ENCODE measurements at regions not wholly inside any gene's neighbourhood (a gene's known extent, or its start where the extent isn't known, plus 50 kb on each side); places are given as distances from the start of the nearest gene placed in this dataset.
"Not testable (repeated sequence)": the region's sequence is repeated elsewhere in the genome, so short reads cannot be mapped to it uniquely, and the experiment has no call there.

GRCh38 chr18:14460364-14460763 is 83.0 kb downstream of the POTEC start:
- H3K4me1 ChIP-seq (ENCODE audit: control insufficient read depth, insufficient read depth, low read length); H3K4me2 ChIP-seq (ENCODE audit: low read length); H3K9ac ChIP-seq (ENCODE audit: low read depth, low read length); H3K36me3 ChIP-seq (ENCODE audit: insufficient read depth, low read length); H3K9me3 ChIP-seq (replicated peaks; ENCODE audit: low read length); H3K4me3 ChIP-seq (ENCODE audit: low read length); H3K27me3 ChIP-seq (ENCODE audit: control insufficient read depth, insufficient read depth, low read length): not testable (repeated sequence)

- H3K4me3 ChIP-seq (ENCODE audit: low read length); H3K4me1 ChIP-seq (ENCODE audit: control insufficient read depth, insufficient read depth, low read length); H3K9me3 ChIP-seq (replicated peaks; ENCODE audit: low read length); H3K27me3 ChIP-seq (ENCODE audit: control insufficient read depth, insufficient read depth, low read length); H3K36me3 ChIP-seq (ENCODE audit: insufficient read depth, low read length); H3K4me2 ChIP-seq (ENCODE audit: low read length); H3K9ac ChIP-seq (ENCODE audit: low read depth, low read length): not testable (repeated sequence)
Measured at GRCh38 chr18:14459826-14460225, 83.6 kb downstream of the POTEC start.

- H3K9me3 ChIP-seq (replicated peaks; ENCODE audit: low read length); H3K27me3 ChIP-seq (ENCODE audit: control insufficient read depth, insufficient read depth, low read length); H3K4me3 ChIP-seq (ENCODE audit: low read length); H3K36me3 ChIP-seq (ENCODE audit: insufficient read depth, low read length); H3K4me1 ChIP-seq (ENCODE audit: control insufficient read depth, insufficient read depth, low read length); H3K9ac ChIP-seq (ENCODE audit: low read depth, low read length): not testable (repeated sequence)
- H3K4me2 ChIP-seq (ENCODE audit: low read length), result peak overlapping the region; percentile 41
Measured at GRCh38 chr18:14458009-14458945, 85.1 kb downstream of the POTEC start.

- H3K4me1 ChIP-seq (ENCODE audit: control insufficient read depth, insufficient read depth, low read length); H3K36me3 ChIP-seq (ENCODE audit: insufficient read depth, low read length); H3K27me3 ChIP-seq (ENCODE audit: control insufficient read depth, insufficient read depth, low read length); H3K9me3 ChIP-seq (replicated peaks; ENCODE audit: low read length): not testable (repeated sequence)
- Histone ChIP-seq H3K9ac (ENCODE audit: low read depth, low read length) (peak overlapping the region; percentile 30), H3K4me2 (ENCODE audit: low read length) (peak overlapping the region; percentile 58), H3K4me3 (ENCODE audit: low read length) (peak overlapping the region; percentile 61)
Measured at GRCh38 chr18:14450637-14451009, 92.8 kb downstream of the POTEC start.

GRCh38 chr18:14449995-14450636 is 93.3 kb downstream of the POTEC start:
- H3K36me3 ChIP-seq (ENCODE audit: insufficient read depth, low read length); H3K27me3 ChIP-seq (ENCODE audit: control insufficient read depth, insufficient read depth, low read length); H3K9me3 ChIP-seq (replicated peaks; ENCODE audit: low read length); H3K4me1 ChIP-seq (ENCODE audit: control insufficient read depth, insufficient read depth, low read length): not testable (repeated sequence)
- Histone ChIP-seq H3K4me2 (ENCODE audit: low read length) (peak overlapping the region; percentile 67), H3K4me3 (ENCODE audit: low read length) (peak overlapping the region; percentile 62), H3K9ac (ENCODE audit: low read depth, low read length) (peak overlapping the region; percentile 30)

GRCh38 chr18:14449062-14449461 is 94.3 kb downstream of the POTEC start:
- H3K36me3 ChIP-seq (ENCODE audit: insufficient read depth, low read length); H3K9ac ChIP-seq (ENCODE audit: low read depth, low read length); H3K27me3 ChIP-seq (ENCODE audit: control insufficient read depth, insufficient read depth, low read length); H3K9me3 ChIP-seq (replicated peaks; ENCODE audit: low read length); H3K4me2 ChIP-seq (ENCODE audit: low read length); H3K4me1 ChIP-seq (ENCODE audit: control insufficient read depth, insufficient read depth, low read length); H3K4me3 ChIP-seq (ENCODE audit: low read length): not testable (repeated sequence)

- H3K9ac ChIP-seq (ENCODE audit: low read depth, low read length); H3K27me3 ChIP-seq (ENCODE audit: control insufficient read depth, insufficient read depth, low read length); H3K4me2 ChIP-seq (ENCODE audit: low read length); H3K9me3 ChIP-seq (replicated peaks; ENCODE audit: low read length); H3K4me3 ChIP-seq (ENCODE audit: low read length); H3K4me1 ChIP-seq (ENCODE audit: control insufficient read depth, insufficient read depth, low read length); H3K36me3 ChIP-seq (ENCODE audit: insufficient read depth, low read length): not testable (repeated sequence)
Measured at GRCh38 chr18:14447715-14448114, 95.7 kb downstream of the POTEC start.

GRCh38 chr18:14435460-14435859 is 107.9 kb downstream of the POTEC start:
- not testable (repeated sequence) for H3K4me1 ChIP-seq (ENCODE audit: control insufficient read depth, insufficient read depth, low read length); H3K4me2 ChIP-seq (ENCODE audit: low read length); H3K27me3 ChIP-seq (ENCODE audit: control insufficient read depth, insufficient read depth, low read length); H3K36me3 ChIP-seq (ENCODE audit: insufficient read depth, low read length); H3K9me3 ChIP-seq (replicated peaks; ENCODE audit: low read length); H3K4me3 ChIP-seq (ENCODE audit: low read length); H3K9ac ChIP-seq (ENCODE audit: low read depth, low read length)

- H3K9ac ChIP-seq (ENCODE audit: low read depth, low read length); H3K9me3 ChIP-seq (replicated peaks; ENCODE audit: low read length); H3K4me2 ChIP-seq (ENCODE audit: low read length); H3K4me1 ChIP-seq (ENCODE audit: control insufficient read depth, insufficient read depth, low read length); H3K36me3 ChIP-seq (ENCODE audit: insufficient read depth, low read length); H3K27me3 ChIP-seq (ENCODE audit: control insufficient read depth, insufficient read depth, low read length); H3K4me3 ChIP-seq (ENCODE audit: low read length): not testable (repeated sequence)
Measured at GRCh38 chr18:14432371-14432770, 111.0 kb downstream of the POTEC start.

- Histone ChIP-seq H3K9ac (ENCODE audit: low read depth, low read length) (peak overlapping the region; percentile 45), H3K4me3 (ENCODE audit: low read length) (peak overlapping the region; percentile 75)
- H3K36me3 ChIP-seq (ENCODE audit: insufficient read depth, low read length), result not testable (repeated sequence)
Measured at GRCh38 chr18:14431031-14431521, 112.3 kb downstream of the POTEC start.

GRCh38 chr18:14415806-14416205 is 127.6 kb downstream of the POTEC start:
- H3K9me3 ChIP-seq (replicated peaks; ENCODE audit: low read length); H3K27me3 ChIP-seq (ENCODE audit: control insufficient read depth, insufficient read depth, low read length); H3K4me1 ChIP-seq (ENCODE audit: control insufficient read depth, insufficient read depth, low read length); H3K4me2 ChIP-seq (ENCODE audit: low read length); H3K36me3 ChIP-seq (ENCODE audit: insufficient read depth, low read length); H3K4me3 ChIP-seq (ENCODE audit: low read length); H3K9ac ChIP-seq (ENCODE audit: low read depth, low read length): not testable (repeated sequence)

More at GRCh38 chr18:14431031-14431521, 112.3 kb downstream of the POTEC start:
- H3K27me3 ChIP-seq (ENCODE audit: control insufficient read depth, insufficient read depth, low read length); H3K9me3 ChIP-seq (replicated peaks; ENCODE audit: low read length); H3K4me1 ChIP-seq (ENCODE audit: control insufficient read depth, insufficient read depth, low read length): not testable (repeated sequence)
- H3K4me2 ChIP-seq (ENCODE audit: low read length), result peak overlapping the region; percentile 80

GRCh38 chr18:14415399-14415798 is 128.0 kb downstream of the POTEC start:
- H3K9ac ChIP-seq (ENCODE audit: low read depth, low read length); H3K27me3 ChIP-seq (ENCODE audit: control insufficient read depth, insufficient read depth, low read length); H3K4me3 ChIP-seq (ENCODE audit: low read length); H3K4me1 ChIP-seq (ENCODE audit: control insufficient read depth, insufficient read depth, low read length); H3K9me3 ChIP-seq (replicated peaks; ENCODE audit: low read length); H3K4me2 ChIP-seq (ENCODE audit: low read length); H3K36me3 ChIP-seq (ENCODE audit: insufficient read depth, low read length): not testable (repeated sequence)
